SK-N-MC (cell line): ENCODE measurements at regions not wholly inside any gene's neighbourhood (a gene's known extent, or its start where the extent isn't known, plus 50 kb on each side); places are given as distances from the start of the nearest gene placed in this dataset.

Source experiments
- EZH2 ChIP-seq: fragments of 200-600 bp; sonication (generic); IDR thresholded peaks from one replicate; pipeline ENCODE4 v1.6.1; 2017; ENCODE audit warnings: antibody characterized with exemption
- FOXP2 ChIP-seq: optimal IDR thresholded peaks from 2 replicates; pipeline ENCODE3; 2011; ENCODE audit warnings: mild to moderate bottlenecking, moderate library complexity; ENCODE audit not compliant: insufficient read depth; ENCODE audit errors: extremely low read length, control extremely low read depth
- POLR2AphosphoS5 ChIP-seq: IDR thresholded peaks from 2 replicates; pipeline ENCODE4 v1.6.1; 2012; ENCODE audit warnings: mild to moderate bottlenecking, low read depth, low read length, borderline replicate concordance

DNA sequence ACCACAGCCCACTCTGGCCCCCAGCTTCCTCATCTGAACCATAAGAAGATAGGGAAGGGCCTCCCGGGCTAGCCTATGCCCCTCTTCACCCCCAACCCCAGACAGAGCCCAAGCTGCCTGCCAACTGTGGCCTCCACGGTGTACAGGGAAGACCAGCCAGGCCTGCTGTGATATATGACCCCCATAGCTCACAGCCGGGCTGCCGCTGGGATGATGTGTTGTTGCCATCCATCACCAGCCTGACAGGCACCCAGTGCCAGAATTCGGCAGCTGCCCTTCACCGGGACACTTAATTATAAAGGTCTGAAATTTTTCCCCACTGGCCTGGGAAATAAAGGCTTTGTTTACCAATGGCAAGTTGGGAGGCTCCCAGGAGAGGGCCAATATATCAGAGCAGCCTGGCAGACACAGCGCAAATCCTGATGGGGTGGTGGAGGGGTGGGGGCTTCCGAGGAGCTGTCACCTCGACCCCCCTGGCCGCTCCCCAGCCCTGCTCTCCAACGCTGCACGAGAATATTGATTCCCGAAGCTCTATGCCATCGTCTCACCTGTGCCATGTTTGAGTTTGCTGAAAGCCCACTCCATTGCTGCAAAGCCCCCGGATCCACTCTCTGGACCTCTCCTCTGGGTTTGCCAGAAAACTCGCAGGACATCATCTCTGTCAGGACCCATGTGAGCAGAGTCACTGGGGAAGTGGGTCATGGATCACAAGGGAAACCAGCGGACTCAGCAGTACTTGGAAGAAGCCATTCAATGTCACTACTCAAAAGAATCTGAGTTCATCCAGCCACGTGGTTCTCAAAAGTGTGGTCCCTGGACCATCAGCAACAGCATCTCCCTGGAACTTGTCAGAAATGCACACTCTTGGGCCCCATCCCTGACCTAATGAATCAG, 296.9 kb downstream of the MN1 start:
- no peak for TF ChIP-seq FOXP2
- no peak for TF ChIP-seq POLR2AphosphoS5
- no peak for TF ChIP-seq EZH2
